ENCODE measurements at regions not wholly inside any gene's neighbourhood (a gene's known extent, or its start where the extent isn't known, plus 50 kb on each side); places are given as distances from the start of the nearest gene placed in this dataset.
"Not testable (repeated sequence)": the region's sequence is repeated elsewhere in the genome, so short reads cannot be mapped to it uniquely, and the experiment has no call there.

GRCh38 chr13:21308906-21309305 is 132.4 kb downstream of the MRPL57 start:
- no peaks in the 10 kb centered on the region for H3F3A ChIP-seq (ENCODE audit: insufficient read depth, low read length)
- no peak overlapping the region for H3K9ac ChIP-seq (ENCODE audit: low read length)
- H3K4me2 ChIP-seq (ENCODE audit: low read depth, low read length), result no peak overlapping the region
- no peak overlapping the region for H3K4me3 ChIP-seq (ENCODE audit: low read length)
- H3K9me3 ChIP-seq (replicated peaks; ENCODE audit: insufficient read depth, low read length), result no peaks in the 10 kb centered on the region
- DNase-seq, result no peak
- H2AFZ ChIP-seq (ENCODE audit: low read length), result no peak overlapping the region
- TF ChIP-seq EZH2phosphoT487 (IDR thresholded peaks at IDR 0.05; ENCODE audit: low read length), result no peak
- TF ChIP-seq EZH2 (optimal IDR thresholded peaks at IDR 0.05; ENCODE audit: low read depth, low read length), result no peak
- no peak for TF ChIP-seq CTCF (IDR thresholded peaks at IDR 0.05; ENCODE audit: low read length)
- no peaks in the 10 kb centered on the region for H3K27me3 ChIP-seq (replicated peaks; ENCODE audit: insufficient read depth, low read length)
- no peaks in the 10 kb centered on the region for H4K20me1 ChIP-seq (ENCODE audit: insufficient read depth, low read length)
- no peak overlapping the region for H3K27ac ChIP-seq (ENCODE audit: low read length)
- H3K36me3 ChIP-seq (replicated peaks; ENCODE audit: insufficient read depth, low read length), result no peaks in the 10 kb centered on the region
- H3K9me2 ChIP-seq (replicated peaks; ENCODE audit: insufficient read depth, low read length), result no peaks in the 10 kb centered on the region
- H3K79me2 ChIP-seq (ENCODE audit: low read length), result no peaks in the 10 kb centered on the region
- no peaks in the 10 kb centered on the region for H3K4me1 ChIP-seq (ENCODE audit: low read length)

- H3K36me3 ChIP-seq (replicated peaks; ENCODE audit: insufficient read depth, low read length), result no peaks in the 10 kb centered on the region
- no peaks in the 10 kb centered on the region for H3K79me2 ChIP-seq (ENCODE audit: low read length)
- DNase-seq, result no peak
- H3F3A ChIP-seq (ENCODE audit: insufficient read depth, low read length), result no peaks in the 10 kb centered on the region
- H3K4me1 ChIP-seq (ENCODE audit: low read length), result no peaks in the 10 kb centered on the region
- no peak overlapping the region for H3K9ac ChIP-seq (ENCODE audit: low read length)
- H3K4me2 ChIP-seq (ENCODE audit: low read depth, low read length), result no peak overlapping the region
- H3K4me3 ChIP-seq (ENCODE audit: low read length), result no peak overlapping the region
- no peak overlapping the region for H3K27ac ChIP-seq (ENCODE audit: low read length)
- no peaks in the 10 kb centered on the region for H3K27me3 ChIP-seq (replicated peaks; ENCODE audit: insufficient read depth, low read length)
- no peak overlapping the region for H2AFZ ChIP-seq (ENCODE audit: low read length)
- TF ChIP-seq CTCF (IDR thresholded peaks at IDR 0.05; ENCODE audit: low read length) (no peak), EZH2 (optimal IDR thresholded peaks at IDR 0.05; ENCODE audit: low read depth, low read length) (no peak), EZH2phosphoT487 (IDR thresholded peaks at IDR 0.05; ENCODE audit: low read length) (no peak)
- H3K9me2 ChIP-seq (replicated peaks; ENCODE audit: insufficient read depth, low read length), result no peaks in the 10 kb centered on the region
- no peaks in the 10 kb centered on the region for H4K20me1 ChIP-seq (ENCODE audit: insufficient read depth, low read length)
- H3K9me3 ChIP-seq (replicated peaks; ENCODE audit: insufficient read depth, low read length), result no peaks in the 10 kb centered on the region
Observed at GRCh38 chr13:21309542-21310172, 133.2 kb downstream of the MRPL57 start.

- TF ChIP-seq EZH2 (optimal IDR thresholded peaks at IDR 0.05; ENCODE audit: low read depth, low read length), result no peak
- TF ChIP-seq EZH2phosphoT487 (IDR thresholded peaks at IDR 0.05; ENCODE audit: low read length), result no peak
- no peak for TF ChIP-seq CTCF (IDR thresholded peaks at IDR 0.05; ENCODE audit: low read length)
- Histone ChIP-seq H3K4me3 (ENCODE audit: low read length) (no peak overlapping the region), H3K9ac (ENCODE audit: low read length) (no peak overlapping the region), H3K9me3 (replicated peaks; ENCODE audit: insufficient read depth, low read length) (no peaks in the 10 kb centered on the region), H3K9me2 (replicated peaks; ENCODE audit: insufficient read depth, low read length) (no peaks in the 10 kb centered on the region), H3K27me3 (replicated peaks; ENCODE audit: insufficient read depth, low read length) (no peaks in the 10 kb centered on the region), H3K36me3 (replicated peaks; ENCODE audit: insufficient read depth, low read length) (no peaks in the 10 kb centered on the region), H4K20me1 (ENCODE audit: insufficient read depth, low read length) (no peaks in the 10 kb centered on the region), H3K27ac (ENCODE audit: low read length) (no peak overlapping the region), H2AFZ (ENCODE audit: low read length) (no peak overlapping the region), H3K79me2 (ENCODE audit: low read length) (no peaks in the 10 kb centered on the region), H3F3A (ENCODE audit: insufficient read depth, low read length) (no peaks in the 10 kb centered on the region), H3K4me2 (ENCODE audit: low read depth, low read length) (no peak overlapping the region), H3K4me1 (ENCODE audit: low read length) (no peaks in the 10 kb centered on the region)
- no peak for DNase-seq
Observed at GRCh38 chr13:21310220-21310619, 133.8 kb downstream of the MRPL57 start.

GRCh38 chr13:21314976-21315375 is 138.5 kb downstream of the MRPL57 start:
- not testable (repeated sequence) for H3F3A ChIP-seq (ENCODE audit: insufficient read depth, low read length); H3K79me2 ChIP-seq (ENCODE audit: low read length); H3K27ac ChIP-seq (ENCODE audit: low read length)

More at GRCh38 chr13:21314976-21315375, 138.5 kb downstream of the MRPL57 start:
- not testable (repeated sequence) for H3K4me3 ChIP-seq (ENCODE audit: low read length); H2AFZ ChIP-seq (ENCODE audit: low read length); H3K9me2 ChIP-seq (replicated peaks; ENCODE audit: insufficient read depth, low read length); H4K20me1 ChIP-seq (ENCODE audit: insufficient read depth, low read length); H3K9ac ChIP-seq (ENCODE audit: low read length); H3K36me3 ChIP-seq (replicated peaks; ENCODE audit: insufficient read depth, low read length); H3K4me2 ChIP-seq (ENCODE audit: low read depth, low read length); H3K27me3 ChIP-seq (replicated peaks; ENCODE audit: insufficient read depth, low read length); H3K4me1 ChIP-seq (ENCODE audit: low read length); H3K9me3 ChIP-seq (replicated peaks; ENCODE audit: insufficient read depth, low read length)
- peak; percentile 67 for DNase-seq
